NT2/D1 (cell line): ENCODE measurements at regions not wholly inside any gene's neighbourhood (a gene's known extent, or its start where the extent isn't known, plus 50 kb on each side); places are given as distances from the start of the nearest gene placed in this dataset.

ENCODE experiments used
- SUZ12 ChIP-seq: IDR thresholded peaks from 2 replicates; pipeline ENCODE4 v1.6.1; 2011; ENCODE audit not compliant: insufficient read length, insufficient read depth; ENCODE audit errors: extremely low read depth
- ZNF274 ChIP-seq: IDR thresholded peaks from 2 replicates; pipeline ENCODE4 v1.6.1; 2011; ENCODE audit warnings: mild to moderate bottlenecking, low read depth, low read length

GRCh38 chr6:14798594-14798982, 447.3 kb upstream of the JARID2 start:
- TF ChIP-seq ZNF274 (no peak), SUZ12 (no peak)
